Retinal pigment epithelial cell (primary cell): ENCODE measurements at regions not wholly inside any gene's neighbourhood (a gene's known extent, or its start where the extent isn't known, plus 50 kb on each side); places are given as distances from the start of the nearest gene placed in this dataset.

Experiments
- DNase-seq: peaks from one replicate; pipeline ENCODE4 v3.0.0-alpha.2; 2010; ENCODE audit warnings: low read depth
- H3K4me3 ChIP-seq: 2 replicates; pipeline ENCODE4 v1.5.1; 2011; ENCODE audit warnings: mild to moderate bottlenecking, low read length, control low read depth, moderate library complexity
- TF ChIP-seq, protein P1 (sequence below): conservative IDR thresholded peaks from 2 replicates; pipeline ENCODE4 v1.5.1; 2011; ENCODE audit warnings: low read depth, low read length, control low read depth, inconsistent platforms

GRCh38 chrX:113539599-113540356 is 699.1 kb upstream of the AMOT start:
- H3K4me3 ChIP-seq: no peak overlapping the region
- TF ChIP-seq, protein P1, sequence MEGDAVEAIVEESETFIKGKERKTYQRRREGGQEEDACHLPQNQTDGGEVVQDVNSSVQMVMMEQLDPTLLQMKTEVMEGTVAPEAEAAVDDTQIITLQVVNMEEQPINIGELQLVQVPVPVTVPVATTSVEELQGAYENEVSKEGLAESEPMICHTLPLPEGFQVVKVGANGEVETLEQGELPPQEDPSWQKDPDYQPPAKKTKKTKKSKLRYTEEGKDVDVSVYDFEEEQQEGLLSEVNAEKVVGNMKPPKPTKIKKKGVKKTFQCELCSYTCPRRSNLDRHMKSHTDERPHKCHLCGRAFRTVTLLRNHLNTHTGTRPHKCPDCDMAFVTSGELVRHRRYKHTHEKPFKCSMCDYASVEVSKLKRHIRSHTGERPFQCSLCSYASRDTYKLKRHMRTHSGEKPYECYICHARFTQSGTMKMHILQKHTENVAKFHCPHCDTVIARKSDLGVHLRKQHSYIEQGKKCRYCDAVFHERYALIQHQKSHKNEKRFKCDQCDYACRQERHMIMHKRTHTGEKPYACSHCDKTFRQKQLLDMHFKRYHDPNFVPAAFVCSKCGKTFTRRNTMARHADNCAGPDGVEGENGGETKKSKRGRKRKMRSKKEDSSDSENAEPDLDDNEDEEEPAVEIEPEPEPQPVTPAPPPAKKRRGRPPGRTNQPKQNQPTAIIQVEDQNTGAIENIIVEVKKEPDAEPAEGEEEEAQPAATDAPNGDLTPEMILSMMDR: no peak
- DNase-seq: no peak

GRCh38 chrX:113529426-113530013 is 688.9 kb upstream of the AMOT start:
- H3K4me3 ChIP-seq: no peak overlapping the region
- DNase-seq: no peak
- TF ChIP-seq, protein P1: no peak

DNA sequence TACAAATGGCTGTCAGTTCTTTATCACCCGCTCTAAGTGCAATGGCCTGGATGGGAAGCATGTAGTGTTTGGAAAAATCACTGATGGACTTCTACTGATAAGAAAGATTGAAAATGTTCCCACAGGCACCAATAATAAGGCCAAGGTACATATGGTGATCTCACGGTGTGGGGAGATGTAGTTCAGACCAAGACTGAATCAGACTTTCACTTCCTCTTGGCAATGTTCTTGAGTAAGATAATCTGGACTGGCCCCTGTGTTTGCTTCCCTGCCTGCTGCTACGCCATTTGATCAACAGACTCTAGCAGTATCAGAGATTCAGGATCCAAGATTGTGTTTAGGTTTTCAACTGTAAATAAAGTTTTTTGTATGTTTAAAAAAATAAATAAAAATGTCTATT is 682.2 kb upstream of the AMOT start:
- DNase-seq: no peak
- H3K4me3 ChIP-seq: no peak overlapping the region
- TF ChIP-seq, protein P1: no peak

- TF ChIP-seq, protein P1: no peak
- H3K4me3 ChIP-seq: no peak overlapping the region
- DNase-seq: no peak
Observed at GRCh38 chrX:113514906-113515305, 674.3 kb upstream of the AMOT start.

GRCh38 chrX:113512700-113513395 is 672.2 kb upstream of the AMOT start:
- DNase-seq: peak; percentile 39
- H3K4me3 ChIP-seq: no peak overlapping the region
- TF ChIP-seq, protein P1: no peak

- DNase-seq: no peak
- H3K4me3 ChIP-seq: no peak overlapping the region
- TF ChIP-seq, protein P1: no peak
Observed at GRCh38 chrX:113510586-113510985, 670.0 kb upstream of the AMOT start.

DNA sequence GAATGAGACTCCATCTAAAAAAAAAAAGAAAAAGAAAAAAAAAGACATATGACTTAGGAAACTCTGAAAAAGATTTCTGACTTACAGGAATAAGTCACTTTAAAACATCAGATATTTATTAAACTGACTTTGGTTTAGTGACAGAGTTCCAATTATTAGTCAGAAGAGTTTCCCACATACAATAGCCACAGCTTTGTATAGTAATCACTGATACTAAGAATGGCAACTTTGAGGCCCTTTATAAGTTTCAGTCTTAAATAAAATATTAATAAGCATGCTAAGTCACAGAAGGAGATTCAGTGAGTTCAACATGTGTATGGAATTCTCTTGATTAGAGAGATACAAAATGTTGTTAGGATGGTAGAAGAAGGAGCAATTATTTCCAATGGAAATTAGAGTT is 652.3 kb upstream of the AMOT start:
- no peak overlapping the region for H3K4me3 ChIP-seq
- DNase-seq: no peak
- TF ChIP-seq, protein P1: no peak
